ENCODE measurements at regions not wholly inside any gene's neighbourhood (a gene's known extent, or its start where the extent isn't known, plus 50 kb on each side); places are given as distances from the start of the nearest gene placed in this dataset.

DNA sequence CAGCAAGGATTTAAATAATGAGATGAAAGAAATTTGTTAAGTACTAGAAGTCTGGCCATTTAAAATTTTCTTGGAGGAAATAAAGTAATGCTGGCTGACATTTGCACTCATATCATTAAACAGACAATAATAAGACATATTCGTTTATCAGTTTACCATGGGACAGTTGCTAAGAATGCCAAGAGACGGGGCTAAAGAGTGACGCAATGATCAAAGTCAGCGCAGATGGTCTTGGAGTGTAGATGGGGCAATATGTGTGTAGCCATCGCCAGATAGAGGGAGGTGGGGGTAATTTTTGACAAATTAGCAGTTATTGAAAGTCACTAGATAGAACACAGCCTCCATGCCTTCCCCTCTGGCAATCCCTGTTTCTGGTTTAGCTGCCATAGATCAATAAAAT is 413.2 kb upstream of the JAG1 start:
- no peak overlapping the region for H3K4me2 ChIP-seq (ENCODE audit: insufficient read depth in 1 of 2, low read depth in 2 of 2, low read length in 2 of 2)
- H3K56ac ChIP-seq (replicated peaks; ENCODE audit: insufficient read length, low read depth, low read length), result no peak overlapping the region
- POLR2A ChIA-PET (ENCODE audit: partially characterized antibody), result no interaction called here
- H3K4me1 ChIP-seq (replicated peaks in 1 of 4; ENCODE audit: control insufficient read depth in 3 of 4, insufficient read depth in 4 of 4, low read length in 3 of 4), result no peaks in the 10 kb centered on the region; a peak in 1 of 7 replicates
- no peaks in the 10 kb centered on the region for H3K9me3 ChIP-seq (ENCODE audit: insufficient read depth in 2 of 2, low read depth in 1 of 2, low read length in 1 of 2)
- no peak overlapping the region for H2BK20ac ChIP-seq (ENCODE audit: low read length)
- H2BK5ac ChIP-seq (ENCODE audit: low read depth, low read length), result no peak overlapping the region
- H3K18ac ChIP-seq (ENCODE audit: extremely low read depth, low read length), result no peak overlapping the region
- H3K14ac ChIP-seq (ENCODE audit: insufficient read length), result no peak overlapping the region
- no peak overlapping the region for H3K23ac ChIP-seq (ENCODE audit: insufficient read length)
- H3K36me3 ChIP-seq (ENCODE audit: control insufficient read depth in 2 of 4, insufficient read depth in 4 of 4, low read length in 3 of 4), result no peaks in the 10 kb centered on the region
- no peak overlapping the region for H3K4ac ChIP-seq (replicated peaks; ENCODE audit: insufficient read length, low read depth, low read length)
- no peak overlapping the region for H4K8ac ChIP-seq (ENCODE audit: extremely low read depth, insufficient read depth, low read length)
- FAIRE-seq, result no peak
- no peak overlapping the region for H2AFZ ChIP-seq (ENCODE audit: low read length)
- no peak overlapping the region for H4K5ac ChIP-seq (ENCODE audit: insufficient read length, low read depth, low read length)
- no peak for TF ChIP-seq CEBPB (IDR thresholded peaks at IDR 0.05; ENCODE audit: low read depth, low read length)
- no peak for TF ChIP-seq RNF2 (IDR thresholded peaks at IDR 0.05; ENCODE audit: borderline replicate concordance, low read depth, low read length, missing control alignments, poor library complexity, severe bottlenecking)
- TF ChIP-seq ASH2L (IDR thresholded peaks at IDR 0.05; ENCODE audit: low read length), result no peak
- no peak for TF ChIP-seq SIX5 (IDR thresholded peaks at IDR 0.05; ENCODE audit: low read depth, low read length)
- TF ChIP-seq EP300 (IDR thresholded peaks at IDR 0.05; ENCODE audit: borderline replicate concordance in 1 of 2, low read depth in 2 of 2, low read length in 2 of 2), result no peak
- TF ChIP-seq RFX5 (IDR thresholded peaks at IDR 0.05; ENCODE audit: borderline replicate concordance, low read depth, low read length), result no peak
- no peak for TF ChIP-seq KDM4A (IDR thresholded peaks at IDR 0.05; ENCODE audit: low read depth, low read length, severe bottlenecking)
- no peak for TF ChIP-seq E2F6 (IDR thresholded peaks at IDR 0.05)
- no peak for TF ChIP-seq TAF7 (optimal IDR thresholded peaks at IDR 0.05; ENCODE audit: borderline replicate concordance, low read depth, low read length)
- no peak for TF ChIP-seq SIRT6 (IDR thresholded peaks at IDR 0.05; ENCODE audit: low read length)
- no peak overlapping the region for H2AK5ac ChIP-seq (ENCODE audit: low read depth, low read length)
- no peaks in the 10 kb centered on the region for H3K79me2 ChIP-seq (ENCODE audit: control insufficient read depth in 1 of 2, insufficient read depth in 2 of 2, low read length in 2 of 2)
- H3K23me2 ChIP-seq (ENCODE audit: low read depth, low read length), result no peaks in the 10 kb centered on the region
- H3K4me3 ChIP-seq (ENCODE audit: extremely low read depth in 1 of 4, insufficient read depth in 2 of 4, low read depth in 3 of 4, low read length in 4 of 4), result no peak overlapping the region
- H2BK12ac ChIP-seq (ENCODE audit: low read depth, low read length), result no peak overlapping the region
- H3K79me1 ChIP-seq (ENCODE audit: low read depth, low read length), result no peaks in the 10 kb centered on the region
- no peak overlapping the region for H3K27ac ChIP-seq (ENCODE audit: low read depth, low read length)
- no peak overlapping the region for H2BK120ac ChIP-seq (replicated peaks; ENCODE audit: low read depth, low read length)
- WGBS, 2 experiments (ENCODE audit: extremely low coverage in 1 of 2, insufficient coverage in 1 of 2, insufficient read length in 1 of 2, insufficient replicate concordance in 2 of 2, low coverage in 1 of 2, low lambda C conversion rate in 2 of 2, missing lambda C conversion rate in 1 of 2), result 87% methylated on average over 5 of the region's 5 CpGs; no CpG with 5 or more reads in 1 of the 2 experiments
- no peak overlapping the region for H4K91ac ChIP-seq (replicated peaks; ENCODE audit: insufficient read length, low read length)
- H3K9ac ChIP-seq (replicated peaks in 1 of 4; ENCODE audit: extremely low read depth in 1 of 4, low read depth in 3 of 4, low read length in 3 of 4), result no peak overlapping the region
- H4K20me1 ChIP-seq (replicated peaks in 1 of 2; ENCODE audit: control insufficient read depth in 1 of 2, insufficient read depth in 2 of 2, low read length in 2 of 2), result no peaks in the 10 kb centered on the region
- DNase-seq (ENCODE audit: low read depth in 1 of 2, low spot score in 2 of 2), result no peak
- no peaks in the 10 kb centered on the region for H3K27me3 ChIP-seq (replicated peaks in 1 of 4; ENCODE audit: control insufficient read depth in 3 of 4, extremely low read depth in 1 of 4, insufficient read depth in 3 of 4, low read length in 3 of 4)
- H2BK15ac ChIP-seq (ENCODE audit: low read length), result no peak overlapping the region
- CTCF ChIA-PET (ENCODE audit: partially characterized antibody), result interaction anchor here (1.6 kb wide), 1 partner anchor 10 kb away, joined by 3 read pairs; no protein-coding TSS in a partner anchor

Measured in H1 (cell line).